Neural crest cell (in vitro differentiated cells): ENCODE measurements at regions not wholly inside any gene's neighbourhood (a gene's known extent, or its start where the extent isn't known, plus 50 kb on each side); places are given as distances from the start of the nearest gene placed in this dataset.

Experiments
- DNase-seq: peaks from one replicate; pipeline ENCODE4 v3.0.0; 2021; ENCODE audit warnings: low read depth, mixed read lengths, low spot score
- H3K27ac Mint-ChIP-seq: one replicate; pipeline ENCODE4 v1.8.0; 2021; ENCODE audit warnings: mild to moderate bottlenecking, mixed read lengths; ENCODE audit not compliant: unreplicated experiment
- H3K27me3 Mint-ChIP-seq: 2 replicates; pipeline ENCODE4 v1.8.0; 2021; ENCODE audit warnings: low read depth, mild to moderate bottlenecking, mixed read lengths
- H3K36me3 Mint-ChIP-seq: 2 replicates; pipeline ENCODE4 v1.8.0; 2021; ENCODE audit warnings: low read depth, mild to moderate bottlenecking, mixed read lengths
- H3K4me1 Mint-ChIP-seq: 2 replicates; pipeline ENCODE4 v1.8.0; 2021; ENCODE audit warnings: mixed read lengths
- H3K4me3 Mint-ChIP-seq: one replicate; pipeline ENCODE4 v1.8.0; 2021; ENCODE audit warnings: mild to moderate bottlenecking, mixed read lengths
- H3K9me3 Mint-ChIP-seq: 2 replicates; pipeline ENCODE4 v1.8.0; 2021; ENCODE audit warnings: mixed read lengths
- TF ChIP-seq, protein P1 (sequence below): fragments of 200-600 bp; sonication (generic); conservative IDR thresholded peaks from 2 replicates; pipeline ENCODE4 v1.5.0; 2021; ENCODE audit warnings: antibody characterized with exemption, mild to moderate bottlenecking

DNA sequence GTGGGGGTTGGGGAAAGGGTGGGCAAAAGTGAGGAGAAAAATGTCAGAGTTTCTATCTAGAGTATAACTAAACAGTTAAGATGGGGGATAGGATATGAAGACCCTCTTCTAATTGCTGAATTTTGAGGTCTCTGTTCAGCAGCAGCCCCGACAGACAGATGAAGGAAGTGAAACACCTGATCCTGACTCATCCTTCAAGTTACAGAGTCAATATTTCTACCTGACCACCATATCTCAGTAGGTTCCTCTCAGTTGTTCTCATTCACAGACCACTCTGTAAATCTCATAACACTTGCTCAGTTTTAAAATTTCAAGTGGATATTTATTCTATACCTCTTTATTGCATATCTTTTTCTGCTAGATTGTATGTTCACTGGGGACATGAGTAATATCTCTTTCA lies 69.5 kb downstream of the CCDC54 start:
- DNase-seq, result no peak
- TF ChIP-seq, protein P1, sequence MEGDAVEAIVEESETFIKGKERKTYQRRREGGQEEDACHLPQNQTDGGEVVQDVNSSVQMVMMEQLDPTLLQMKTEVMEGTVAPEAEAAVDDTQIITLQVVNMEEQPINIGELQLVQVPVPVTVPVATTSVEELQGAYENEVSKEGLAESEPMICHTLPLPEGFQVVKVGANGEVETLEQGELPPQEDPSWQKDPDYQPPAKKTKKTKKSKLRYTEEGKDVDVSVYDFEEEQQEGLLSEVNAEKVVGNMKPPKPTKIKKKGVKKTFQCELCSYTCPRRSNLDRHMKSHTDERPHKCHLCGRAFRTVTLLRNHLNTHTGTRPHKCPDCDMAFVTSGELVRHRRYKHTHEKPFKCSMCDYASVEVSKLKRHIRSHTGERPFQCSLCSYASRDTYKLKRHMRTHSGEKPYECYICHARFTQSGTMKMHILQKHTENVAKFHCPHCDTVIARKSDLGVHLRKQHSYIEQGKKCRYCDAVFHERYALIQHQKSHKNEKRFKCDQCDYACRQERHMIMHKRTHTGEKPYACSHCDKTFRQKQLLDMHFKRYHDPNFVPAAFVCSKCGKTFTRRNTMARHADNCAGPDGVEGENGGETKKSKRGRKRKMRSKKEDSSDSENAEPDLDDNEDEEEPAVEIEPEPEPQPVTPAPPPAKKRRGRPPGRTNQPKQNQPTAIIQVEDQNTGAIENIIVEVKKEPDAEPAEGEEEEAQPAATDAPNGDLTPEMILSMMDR, result no peak
- no peaks in the 10 kb centered on the region for H3K27me3 Mint-ChIP-seq
- no peaks in the 10 kb centered on the region for H3K36me3 Mint-ChIP-seq
- no peaks in the 10 kb centered on the region for H3K4me1 Mint-ChIP-seq
- H3K4me3 Mint-ChIP-seq, result no peak overlapping the region
- H3K27ac Mint-ChIP-seq, result no peak overlapping the region
- no peaks in the 10 kb centered on the region for H3K9me3 Mint-ChIP-seq

DNA sequence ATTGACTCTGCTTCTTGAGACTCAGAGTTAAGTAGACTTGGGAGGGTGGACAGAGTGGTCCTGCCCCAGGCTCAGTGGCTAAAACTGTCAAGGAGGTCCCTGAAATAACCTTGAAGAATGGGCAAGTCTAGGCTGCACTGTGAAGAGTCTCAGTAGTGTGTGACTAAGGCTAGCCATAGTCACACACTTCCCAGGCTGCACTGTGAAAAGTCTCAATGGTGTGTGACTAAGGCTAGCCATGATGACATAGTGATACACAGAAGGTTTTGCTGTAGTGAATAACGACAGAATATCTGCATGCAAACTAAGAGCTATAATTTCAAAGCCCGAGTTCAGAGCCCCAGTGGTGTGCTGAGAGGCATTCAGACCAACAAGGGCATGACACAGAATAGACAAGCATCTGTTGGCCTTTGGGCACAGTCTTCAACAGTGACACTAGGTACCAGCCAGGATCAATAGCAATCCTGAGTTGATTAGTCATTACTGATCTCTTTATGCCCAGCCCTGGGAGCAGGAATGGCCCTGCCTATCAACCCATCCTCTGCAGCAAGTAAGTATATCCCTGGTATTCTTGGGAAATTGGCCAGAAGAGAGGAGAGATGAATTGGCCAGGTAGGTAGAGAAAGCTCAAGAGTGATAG lies 72.4 kb upstream of the BBX start:
- H3K27ac Mint-ChIP-seq, result no peak overlapping the region
- TF ChIP-seq, protein P1, result no peak
- H3K9me3 Mint-ChIP-seq, result no peaks in the 10 kb centered on the region
- DNase-seq, result no peak
- no peaks in the 10 kb centered on the region for H3K36me3 Mint-ChIP-seq
- no peak overlapping the region for H3K4me3 Mint-ChIP-seq
- H3K27me3 Mint-ChIP-seq, result no peaks in the 10 kb centered on the region
- H3K4me1 Mint-ChIP-seq, result no peaks in the 10 kb centered on the region

DNA sequence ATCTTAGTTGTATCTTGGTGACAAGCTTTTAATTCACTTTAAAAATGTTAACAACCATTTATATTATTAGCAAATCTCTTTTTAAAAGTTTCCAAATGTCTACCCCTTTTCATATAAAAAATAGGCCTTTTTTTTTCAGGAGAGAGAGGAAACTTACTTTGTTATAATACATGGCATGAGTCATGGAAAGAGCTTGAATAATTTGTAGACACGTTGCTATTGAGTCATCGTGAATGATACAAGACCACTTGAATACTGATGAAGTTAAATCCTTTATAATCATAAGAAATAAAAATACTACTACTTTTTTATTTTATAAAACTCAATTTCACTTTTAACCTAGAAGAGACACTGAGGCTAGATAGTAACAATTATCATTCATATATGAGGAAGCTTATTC lies 70.3 kb upstream of the BBX start:
- DNase-seq, result no peak
- no peaks in the 10 kb centered on the region for H3K27me3 Mint-ChIP-seq
- no peak overlapping the region for H3K4me3 Mint-ChIP-seq
- H3K27ac Mint-ChIP-seq, result no peak overlapping the region
- TF ChIP-seq, protein P1, result no peak
- no peaks in the 10 kb centered on the region for H3K9me3 Mint-ChIP-seq
- H3K4me1 Mint-ChIP-seq, result no peaks in the 10 kb centered on the region
- H3K36me3 Mint-ChIP-seq, result no peaks in the 10 kb centered on the region

DNA sequence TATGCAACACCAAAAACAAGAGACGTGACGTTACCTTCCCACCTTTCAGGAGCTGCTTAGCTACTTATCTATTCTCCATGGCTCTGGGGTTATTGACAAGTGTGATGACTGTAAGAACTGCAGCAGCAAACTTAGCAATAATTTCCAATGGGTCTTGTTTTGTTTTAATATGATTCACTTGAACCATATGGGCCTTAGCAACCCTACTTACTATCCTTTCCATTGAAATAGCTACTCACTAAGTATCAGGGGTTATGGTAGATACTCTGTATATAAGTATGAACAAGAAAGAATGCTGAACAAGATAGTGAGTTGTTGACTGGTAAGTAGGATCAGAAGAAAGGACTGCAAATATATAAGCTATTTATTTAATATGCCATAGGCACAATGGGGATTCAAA lies 69.3 kb upstream of the BBX start:
- H3K9me3 Mint-ChIP-seq, result no peaks in the 10 kb centered on the region
- no peaks in the 10 kb centered on the region for H3K36me3 Mint-ChIP-seq
- H3K4me1 Mint-ChIP-seq, result no peaks in the 10 kb centered on the region
- no peak for DNase-seq
- H3K27ac Mint-ChIP-seq, result no peak overlapping the region
- no peaks in the 10 kb centered on the region for H3K27me3 Mint-ChIP-seq
- no peak overlapping the region for H3K4me3 Mint-ChIP-seq
- TF ChIP-seq, protein P1, result no peak

DNA sequence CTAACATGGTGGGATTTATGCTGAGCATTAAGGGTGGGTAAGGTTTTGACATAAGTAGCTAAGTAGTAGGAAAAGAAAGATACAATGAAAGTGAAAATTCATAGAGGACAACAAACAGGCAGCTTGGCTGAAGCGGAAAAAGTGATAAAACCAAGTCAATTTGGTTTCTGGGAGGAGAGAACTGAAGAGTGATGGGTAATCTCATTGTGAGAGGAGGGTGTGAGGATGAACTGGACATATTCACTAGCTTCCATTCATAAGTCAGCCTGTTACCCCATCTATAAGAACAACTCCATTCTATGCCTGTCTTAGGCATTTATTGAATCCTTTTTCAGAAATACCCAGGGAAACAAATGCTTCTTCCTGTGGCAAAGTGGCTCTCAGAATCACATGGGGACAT lies 67.1 kb upstream of the BBX start:
- H3K4me1 Mint-ChIP-seq, result no peaks in the 10 kb centered on the region
- TF ChIP-seq, protein P1, result no peak
- no peaks in the 10 kb centered on the region for H3K9me3 Mint-ChIP-seq
- no peak for DNase-seq
- H3K27me3 Mint-ChIP-seq, result no peaks in the 10 kb centered on the region
- H3K4me3 Mint-ChIP-seq, result no peak overlapping the region
- no peak overlapping the region for H3K27ac Mint-ChIP-seq
- H3K36me3 Mint-ChIP-seq, result no peaks in the 10 kb centered on the region
